ENCODE measurements at regions not wholly inside any gene's neighbourhood (a gene's known extent, or its start where the extent isn't known, plus 50 kb on each side); places are given as distances from the start of the nearest gene placed in this dataset.

GRCh38 chr2:207333599-207334300, 168.0 kb upstream of the KLF7 start:
- Mint-ChIP-seq H3K36me3 (ENCODE audit: low read depth, unreplicated experiment) (no peaks in the 10 kb centered on the region), H3K4me3 (ENCODE audit: unreplicated experiment) (peak overlapping the region; percentile 29), H3K4me1 (ENCODE audit: unreplicated experiment) (peaks cover 49% of the 10 kb centered on the region), H3K9me3 (ENCODE audit: unreplicated experiment) (no peaks in the 10 kb centered on the region), H3K27ac (ENCODE audit: unreplicated experiment) (peak overlapping the region; percentile 96), H3K27me3 (ENCODE audit: unreplicated experiment) (peaks cover 6% of the 10 kb centered on the region)
- TF ChIP-seq CTCF (IDR thresholded peaks at IDR 0.05; ENCODE audit: unreplicated experiment): no peak
- DNase-seq (ENCODE audit: low spot score): no peak

DNA sequence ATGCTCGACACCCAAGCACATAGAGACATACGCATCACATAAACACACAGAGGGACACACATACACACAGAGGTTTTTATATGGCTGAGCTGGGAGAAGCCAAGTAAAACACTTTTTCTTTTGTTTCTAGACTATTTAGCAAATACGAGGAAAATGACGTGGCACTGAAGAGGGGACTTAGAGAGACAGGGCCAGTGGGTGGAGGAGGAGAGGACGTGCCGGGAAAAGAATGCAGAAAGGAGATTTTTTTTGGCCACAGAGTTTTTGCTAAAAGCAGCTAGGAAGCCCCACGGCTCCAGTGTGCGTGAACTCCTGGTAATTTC, 168.5 kb upstream of the KLF7 start:
- H3K4me1 Mint-ChIP-seq (ENCODE audit: unreplicated experiment): peaks cover 44% of the 10 kb centered on the region

GRCh38 chr2:207334624-207335371, 169.1 kb upstream of the KLF7 start:
- no peaks in the 10 kb centered on the region for H3K9me3 Mint-ChIP-seq (ENCODE audit: unreplicated experiment)
- no peaks in the 10 kb centered on the region for H3K36me3 Mint-ChIP-seq (ENCODE audit: low read depth, unreplicated experiment)
- DNase-seq (ENCODE audit: low spot score): peak; percentile 65
- H3K27ac Mint-ChIP-seq (ENCODE audit: unreplicated experiment): peak overlapping the region; percentile 96
- peaks cover 6% of the 10 kb centered on the region for H3K27me3 Mint-ChIP-seq (ENCODE audit: unreplicated experiment)
- H3K4me1 Mint-ChIP-seq (ENCODE audit: unreplicated experiment): peaks cover 41% of the 10 kb centered on the region
- no peak for TF ChIP-seq CTCF (IDR thresholded peaks at IDR 0.05; ENCODE audit: unreplicated experiment)
- H3K4me3 Mint-ChIP-seq (ENCODE audit: unreplicated experiment): peak overlapping the region; percentile 37

More for the DNA sequence above, 168.5 kb upstream of the KLF7 start:
- no peak for DNase-seq (ENCODE audit: low spot score)
- peak overlapping the region; percentile 96 for H3K27ac Mint-ChIP-seq (ENCODE audit: unreplicated experiment)
- peaks cover 6% of the 10 kb centered on the region for H3K27me3 Mint-ChIP-seq (ENCODE audit: unreplicated experiment)
- TF ChIP-seq CTCF (IDR thresholded peaks at IDR 0.05; ENCODE audit: unreplicated experiment): no peak
- peak overlapping the region; percentile 29 for H3K4me3 Mint-ChIP-seq (ENCODE audit: unreplicated experiment)
- no peaks in the 10 kb centered on the region for H3K9me3 Mint-ChIP-seq (ENCODE audit: unreplicated experiment)
- no peaks in the 10 kb centered on the region for H3K36me3 Mint-ChIP-seq (ENCODE audit: low read depth, unreplicated experiment)

- DNase-seq (ENCODE audit: low spot score): no peak
- H3K27ac Mint-ChIP-seq (ENCODE audit: unreplicated experiment): no peak overlapping the region
These were observed 171.8 kb upstream of the KLF7 start for GRCh38 chr2:207337234-207338219.

More at GRCh38 chr2:207337234-207338219, 171.8 kb upstream of the KLF7 start:
- Mint-ChIP-seq H3K36me3 (ENCODE audit: low read depth, unreplicated experiment) (no peaks in the 10 kb centered on the region), H3K4me1 (ENCODE audit: unreplicated experiment) (peaks cover 44% of the 10 kb centered on the region), H3K27me3 (ENCODE audit: unreplicated experiment) (peaks cover 6% of the 10 kb centered on the region), H3K9me3 (ENCODE audit: unreplicated experiment) (no peaks in the 10 kb centered on the region), H3K4me3 (ENCODE audit: unreplicated experiment) (no peak overlapping the region)
- no peak for TF ChIP-seq CTCF (IDR thresholded peaks at IDR 0.05; ENCODE audit: unreplicated experiment)
